Hippocampal formation (tissue), 2 donors: ENCODE measurements at regions not wholly inside any gene's neighbourhood (a gene's known extent, or its start where the extent isn't known, plus 50 kb on each side); places are given as distances from the start of the nearest gene placed in this dataset.
"Not testable (repeated sequence)": the region's sequence is repeated elsewhere in the genome, so short reads cannot be mapped to it uniquely, and the experiment has no call there.

ENCODE experiments used
- DNase-seq, 2 donors: peaks; one replicate each; lab custom pipeline; 2025; lab: John Stamatoyannopoulos, UW

GRCh38 chr3:166829896-166830295, 550.2 kb downstream of the ZBBX start:
- DNase-seq: no peak

GRCh38 chr3:166818464-166818863, 561.6 kb downstream of the ZBBX start:
- DNase-seq: no peak

GRCh38 chr3:166817269-166817668, 562.8 kb downstream of the ZBBX start:
- not testable (repeated sequence) for DNase-seq

- no peak for DNase-seq
Measured at GRCh38 chr3:166810741-166811445, 569.2 kb downstream of the ZBBX start.

GRCh38 chr3:166809520-166809919, 570.6 kb downstream of the ZBBX start:
- no peak for DNase-seq

GRCh38 chr3:166788936-166789335, 591.2 kb downstream of the ZBBX start:
- no peak for DNase-seq

- no peak for DNase-seq
Measured at GRCh38 chr3:166785876-166786275, 594.2 kb downstream of the ZBBX start.

GRCh38 chr3:166783206-166783605, 596.9 kb downstream of the ZBBX start:
- DNase-seq: no peak

- DNase-seq: no peak
Measured at GRCh38 chr3:166764698-166765318, 615.3 kb downstream of the ZBBX start.

GRCh38 chr3:166759736-166760513, 620.2 kb downstream of the ZBBX start:
- DNase-seq: no peak

- no peak for DNase-seq
Measured at GRCh38 chr3:166752214-166752613, 627.9 kb downstream of the ZBBX start.

GRCh38 chr3:166743481-166744134, 636.5 kb downstream of the ZBBX start:
- no peak for DNase-seq

- DNase-seq: no peak
Measured at GRCh38 chr3:166734734-166735133, 645.4 kb downstream of the ZBBX start.

GRCh38 chr3:166731701-166732100, 648.4 kb downstream of the ZBBX start:
- DNase-seq: no peak

GRCh38 chr3:166721466-166721865, 658.6 kb downstream of the ZBBX start:
- no peak for DNase-seq

- no peak for DNase-seq
Measured at GRCh38 chr3:166714206-166714605, 665.9 kb downstream of the ZBBX start.

- no peak for DNase-seq
Measured at GRCh38 chr3:166713787-166714186, 666.3 kb downstream of the ZBBX start.

- no peak for DNase-seq
Measured at GRCh38 chr3:166706094-166706493, 674.0 kb downstream of the ZBBX start.

GRCh38 chr3:166697495-166697894, 682.6 kb downstream of the ZBBX start:
- DNase-seq: no peak

GRCh38 chr3:166696103-166696502, 684.0 kb downstream of the ZBBX start:
- DNase-seq: no peak

GRCh38 chr3:166688665-166689064, 691.4 kb downstream of the ZBBX start:
- DNase-seq: no peak

- no peak for DNase-seq
Measured at GRCh38 chr3:166685246-166685645, 694.9 kb downstream of the ZBBX start.
